ENCODE measurements at regions not wholly inside any gene's neighbourhood (a gene's known extent, or its start where the extent isn't known, plus 50 kb on each side); places are given as distances from the start of the nearest gene placed in this dataset.
"Not testable (repeated sequence)": the region's sequence is repeated elsewhere in the genome, so short reads cannot be mapped to it uniquely, and the experiment has no call there.

GRCh38 chr7:4507886-4508285, 174.2 kb upstream of the FOXK1 start:
- DNase-seq (ENCODE audit: low spot score); in situ Hi-C loops (cut with HindIII; ENCODE audit: low sequenced_read_pairs): not testable (repeated sequence)

GRCh38 chr7:4513450-4513849, 168.6 kb upstream of the FOXK1 start:
- in situ Hi-C loops (cut with HindIII; ENCODE audit: low sequenced_read_pairs), result no loop called here
- DNase-seq (ENCODE audit: low spot score), result no peak

GRCh38 chr7:4519819-4520520, 162.1 kb upstream of the FOXK1 start:
- DNase-seq (ENCODE audit: low spot score), result no peak
- in situ Hi-C loops (cut with HindIII; ENCODE audit: low sequenced_read_pairs), result no loop called here

GRCh38 chr7:4523219-4523618, 158.9 kb upstream of the FOXK1 start:
- no peak for DNase-seq (ENCODE audit: low spot score)

GRCh38 chr7:4523873-4524272, 158.2 kb upstream of the FOXK1 start:
- DNase-seq (ENCODE audit: low spot score), result no peak

More at GRCh38 chr7:4523219-4523618, 158.9 kb upstream of the FOXK1 start:
- in situ Hi-C loops (cut with HindIII; ENCODE audit: low sequenced_read_pairs), result no loop called here

GRCh38 chr7:4525884-4526283, 156.2 kb upstream of the FOXK1 start:
- in situ Hi-C loops (cut with HindIII; ENCODE audit: low sequenced_read_pairs), result no loop called here
- no peak for DNase-seq (ENCODE audit: low spot score)

More at GRCh38 chr7:4523873-4524272, 158.2 kb upstream of the FOXK1 start:
- in situ Hi-C loops (cut with HindIII; ENCODE audit: low sequenced_read_pairs), result no loop called here

GRCh38 chr7:4527988-4528636, 154.0 kb upstream of the FOXK1 start:
- in situ Hi-C loops (cut with HindIII; ENCODE audit: low sequenced_read_pairs), result no loop called here
- no peak for DNase-seq (ENCODE audit: low spot score)

GRCh38 chr7:4531236-4531635, 150.9 kb upstream of the FOXK1 start:
- in situ Hi-C loops (cut with HindIII; ENCODE audit: low sequenced_read_pairs), result no loop called here
- no peak for DNase-seq (ENCODE audit: low spot score)

- not testable (repeated sequence) for DNase-seq (ENCODE audit: low spot score)
These were observed 148.8 kb upstream of the FOXK1 start for GRCh38 chr7:4533339-4533738.

GRCh38 chr7:4549681-4550080, 132.4 kb upstream of the FOXK1 start:
- peak; percentile 20 for DNase-seq (ENCODE audit: low spot score)
- in situ Hi-C loops (cut with HindIII; ENCODE audit: low sequenced_read_pairs), result no loop called here

More at GRCh38 chr7:4533339-4533738, 148.8 kb upstream of the FOXK1 start:
- in situ Hi-C loops (cut with HindIII; ENCODE audit: low sequenced_read_pairs), result not testable (repeated sequence)

- DNase-seq (ENCODE audit: low spot score), result no peak
- in situ Hi-C loops (cut with HindIII; ENCODE audit: low sequenced_read_pairs), result no loop called here
These were observed 132.0 kb upstream of the FOXK1 start for GRCh38 chr7:4550117-4550516.

- DNase-seq (ENCODE audit: low spot score), result no peak
- in situ Hi-C loops (cut with HindIII; ENCODE audit: low sequenced_read_pairs), result no loop called here
These were observed 129.1 kb upstream of the FOXK1 start for GRCh38 chr7:4552985-4553384.

GRCh38 chr7:4556868-4557793, 125.0 kb upstream of the FOXK1 start:
- no peak for DNase-seq (ENCODE audit: low spot score)
- in situ Hi-C loops (cut with HindIII; ENCODE audit: low sequenced_read_pairs), result no loop called here

- no peak for DNase-seq (ENCODE audit: low spot score)
- in situ Hi-C loops (cut with HindIII; ENCODE audit: low sequenced_read_pairs), result no loop called here
These were observed 120.3 kb upstream of the FOXK1 start for GRCh38 chr7:4561795-4562194.

- in situ Hi-C loops (cut with HindIII; ENCODE audit: low sequenced_read_pairs), result no loop called here
These were observed 115.4 kb upstream of the FOXK1 start for GRCh38 chr7:4566714-4567113.

GRCh38 chr7:4574851-4575250, 107.2 kb upstream of the FOXK1 start:
- no peak for DNase-seq (ENCODE audit: low spot score)
- in situ Hi-C loops (cut with HindIII; ENCODE audit: low sequenced_read_pairs), result no loop called here

More at GRCh38 chr7:4566714-4567113, 115.4 kb upstream of the FOXK1 start:
- no peak for DNase-seq (ENCODE audit: low spot score)

- in situ Hi-C loops (cut with HindIII; ENCODE audit: low sequenced_read_pairs), result no loop called here
- no peak for DNase-seq (ENCODE audit: low spot score)
These were observed 106.8 kb upstream of the FOXK1 start for GRCh38 chr7:4575254-4575653.

- in situ Hi-C loops (cut with HindIII; ENCODE audit: low sequenced_read_pairs), result no loop called here
- DNase-seq (ENCODE audit: low spot score), result no peak
These were observed 78.9 kb upstream of the FOXK1 start for GRCh38 chr7:4602905-4603842.

- no peak for DNase-seq (ENCODE audit: low spot score)
- in situ Hi-C loops (cut with HindIII; ENCODE audit: low sequenced_read_pairs), result no loop called here
These were observed 78.3 kb upstream of the FOXK1 start for GRCh38 chr7:4603843-4604231.

All from G401 (cell line).